H9 (cell line): ENCODE measurements at regions not wholly inside any gene's neighbourhood (a gene's known extent, or its start where the extent isn't known, plus 50 kb on each side); places are given as distances from the start of the nearest gene placed in this dataset.

ENCODE experiments used
- DNase-seq: peaks from one replicate; pipeline ENCODE4 v3.0.0-alpha.2; 2017
- H2AFZ ChIP-seq: one replicate; pipeline ENCODE4 v1.6.1; 2013; ENCODE audit warnings: mild to moderate bottlenecking, low read length, control low read depth, moderate library complexity
- H2AK5ac ChIP-seq: 2 replicates; pipeline ENCODE4 v1.6.1; 2013; ENCODE audit warnings: low read length, control low read depth, mixed read lengths; ENCODE audit not compliant: insufficient read length
- H2BK120ac ChIP-seq: one replicate; pipeline ENCODE4 v1.6.1; 2013; ENCODE audit warnings: low read depth, mild to moderate bottlenecking, low read length, control low read depth, inconsistent platforms; ENCODE audit not compliant: poor library complexity, severe bottlenecking
- H2BK12ac ChIP-seq: 2 replicates; pipeline ENCODE4 v1.6.1; 2013; ENCODE audit warnings: low read length, control low read depth, mixed read lengths, low read depth; ENCODE audit not compliant: insufficient read length
- H2BK15ac ChIP-seq: 2 replicates; pipeline ENCODE4 v1.6.1; 2013; ENCODE audit warnings: low read depth, low read length, control low read depth
- H2BK20ac ChIP-seq: one replicate; pipeline ENCODE4 v1.6.1; 2013; ENCODE audit warnings: low read depth, mild to moderate bottlenecking, low read length, control low read depth, inconsistent platforms; ENCODE audit not compliant: poor library complexity, severe bottlenecking
- H2BK5ac ChIP-seq: 2 replicates; pipeline ENCODE4 v1.6.1; 2013; ENCODE audit warnings: low read length, control low read depth, mixed read lengths; ENCODE audit not compliant: insufficient read length
- H3K14ac ChIP-seq: 2 replicates; pipeline ENCODE4 v1.6.1; 2013; ENCODE audit warnings: low read length, control low read depth; ENCODE audit not compliant: insufficient read depth
- H3K18ac ChIP-seq: 2 replicates; pipeline ENCODE4 v1.6.1; 2013; ENCODE audit warnings: low read depth, mild to moderate bottlenecking, mixed read lengths, low read length, control low read depth; ENCODE audit not compliant: insufficient read length
- H3K23ac ChIP-seq: 2 replicates; pipeline ENCODE4 v1.6.1; 2013; ENCODE audit warnings: low read length, control low read depth, mixed read lengths, low read depth; ENCODE audit not compliant: insufficient read length
- H3K23me2 ChIP-seq: 2 replicates; pipeline ENCODE4 v1.6.1; 2013; ENCODE audit warnings: low read depth, mild to moderate bottlenecking, mixed read lengths, low read length, control low read depth; ENCODE audit not compliant: insufficient read length, poor library complexity, severe bottlenecking
- H3K27ac ChIP-seq: 2 replicates; pipeline ENCODE4 v1.5.1; 2013; ENCODE audit warnings: low read length, control low read depth, mixed read lengths, low read depth; ENCODE audit not compliant: insufficient read length
- H3K27me3 ChIP-seq: 2 replicates; pipeline ENCODE4 v1.6.1; 2013; ENCODE audit warnings: low read length, control low read depth, inconsistent platforms; ENCODE audit not compliant: insufficient read depth
- H3K4ac ChIP-seq: 2 replicates; pipeline ENCODE4 v1.6.1; 2013; ENCODE audit warnings: low read depth, mild to moderate bottlenecking, control low read depth, inconsistent platforms, low read length, moderate library complexity
- H3K4me1 ChIP-seq: 2 replicates; pipeline ENCODE4 v1.6.1; 2013; ENCODE audit warnings: low read length, control low read depth, inconsistent platforms; ENCODE audit not compliant: insufficient read depth
- H3K4me2 ChIP-seq: 2 replicates; pipeline ENCODE4 v1.6.1; 2013; ENCODE audit warnings: low read length, control low read depth, mixed read lengths; ENCODE audit not compliant: insufficient read length, insufficient read depth
- H3K56ac ChIP-seq: 2 replicates; pipeline ENCODE4 v1.6.1; 2013; ENCODE audit warnings: low read depth, mild to moderate bottlenecking, mixed read lengths, low read length, control low read depth; ENCODE audit not compliant: insufficient read length
- H3K79me1 ChIP-seq: 2 replicates; pipeline ENCODE4 v1.6.1; 2013; ENCODE audit warnings: low read depth, mild to moderate bottlenecking, moderate library complexity, low read length, control low read depth, inconsistent platforms; ENCODE audit not compliant: insufficient read depth, poor library complexity, severe bottlenecking
- H3K79me2 ChIP-seq: 2 replicates; pipeline ENCODE4 v1.6.1; 2013; ENCODE audit warnings: low read length, control low read depth, inconsistent platforms; ENCODE audit not compliant: insufficient read depth
- H3K9ac ChIP-seq: 2 replicates; pipeline ENCODE4 v1.6.1; 2013; ENCODE audit warnings: low read length, control low read depth, mixed read lengths; ENCODE audit not compliant: insufficient read length; ENCODE audit errors: extremely low read depth
- H3K9me3 ChIP-seq: one replicate; pipeline ENCODE4 v1.6.1; 2013; ENCODE audit warnings: low read depth, low read length, inconsistent platforms; ENCODE audit not compliant: control insufficient read depth
- H3T11ph ChIP-seq: one replicate; pipeline ENCODE4 v1.6.1; 2013; ENCODE audit warnings: mild to moderate bottlenecking, low read length, control low read depth, inconsistent platforms
- H4K20me1 ChIP-seq: one replicate; pipeline ENCODE4 v1.6.1; 2013; ENCODE audit not compliant: control insufficient read depth, insufficient read length, insufficient read depth
- H4K5ac ChIP-seq: 2 replicates; pipeline ENCODE4 v1.6.1; 2013; ENCODE audit warnings: low read depth, mild to moderate bottlenecking, mixed read lengths, low read length, control low read depth; ENCODE audit not compliant: insufficient read length
- H4K8ac ChIP-seq: replicated peaks from 2 replicates; pipeline ENCODE4 v1.6.1; 2013; ENCODE audit warnings: low read length, control low read depth, mixed read lengths, low read depth; ENCODE audit not compliant: insufficient read length
- H4K91ac ChIP-seq: 2 replicates; pipeline ENCODE4 v1.6.1; 2013; ENCODE audit warnings: low read depth, mild to moderate bottlenecking, moderate library complexity, mixed read lengths, low read length, control low read depth; ENCODE audit not compliant: insufficient read length
- H3K27ac Mint-ChIP-seq, 3 experiments: 2 replicates in 2 of 3; 3 replicates in 1 of 3; pipeline ENCODE4 v1.8.0; 2020 to 2021; ENCODE audit warnings: mixed read lengths in 3 of 3, mild to moderate bottlenecking in 1 of 3, moderate library complexity in 1 of 3
- H3K27me3 Mint-ChIP-seq: 2 replicates; pipeline ENCODE4 v1.8.0; 2021; ENCODE audit warnings: low read depth, mild to moderate bottlenecking, moderate library complexity, mixed read lengths
- H3K36me3 Mint-ChIP-seq, 3 experiments: 2 replicates in 2 of 3; 3 replicates in 1 of 3; pipeline ENCODE4 v1.8.0; 2020 to 2021; ENCODE audit warnings: low read depth in 3 of 3, mixed read lengths in 3 of 3; ENCODE audit not compliant: insufficient read depth in 1 of 3
- H3K4me1 Mint-ChIP-seq, 2 experiments: 2 replicates each; pipeline ENCODE4 v1.8.0; 2020; ENCODE audit warnings: mixed read lengths in 2 of 2
- H3K4me3 Mint-ChIP-seq, 2 experiments: 2 replicates in 1 of 2; 3 replicates in 1 of 2; pipeline ENCODE4 v1.8.0; 2020 to 2021; ENCODE audit warnings: mild to moderate bottlenecking in 2 of 2, mixed read lengths in 2 of 2, moderate library complexity in 1 of 2
- H3K9me3 Mint-ChIP-seq, 2 experiments: 2 replicates in 1 of 2; 3 replicates in 1 of 2; pipeline ENCODE4 v1.8.0; 2020; ENCODE audit warnings: mild to moderate bottlenecking in 2 of 2, mixed read lengths in 2 of 2, moderate library complexity in 1 of 2
- CTCF ChIP-seq: fragments of 200-600 bp; sonication (generic); conservative IDR thresholded peaks from 3 replicates; pipeline ENCODE4 v1.8.0; 2021; ENCODE audit warnings: antibody characterized with exemption, mild to moderate bottlenecking
- WGBS: extraction: QIAGEN DNeasy Blood & Tissue Kit; methylation state at CpG from one replicate; pipeline ENCODE4 v1.1.7; 2013; ENCODE audit warnings: missing lambda C conversion rate, low lambda C conversion rate, mixed read lengths; ENCODE audit not compliant: insufficient read length; ENCODE audit errors: extremely low coverage; 5-methylcytosine and 5-hydroxymethylcytosine counted together

- H3K27ac ChIP-seq = no peak overlapping the region
Measured at GRCh38 chr22:49503321-49503720, 324.4 kb downstream of the BRD1 start.

More at GRCh38 chr22:49503321-49503720, 324.4 kb downstream of the BRD1 start:
- no peak overlapping the region for H3K4ac ChIP-seq
- no peak overlapping the region for H4K5ac ChIP-seq
- H3K79me1 ChIP-seq = no peaks in the 10 kb centered on the region
- DNase-seq = no peak
- no peaks in the 10 kb centered on the region for H4K20me1 ChIP-seq
- H3K23me2 ChIP-seq = no peaks in the 10 kb centered on the region
- H3K27me3 ChIP-seq = no peaks in the 10 kb centered on the region
- WGBS = no CpG with 5 or more reads among the region's 1 CpG
- no peaks in the 10 kb centered on the region for H3K4me1 ChIP-seq
- H3K4me2 ChIP-seq = no peak overlapping the region
- peaks cover 0 to 5% of the 10 kb centered on the region in 2 experiments; a peak in 2 of 4 replicates for H3K4me1 Mint-ChIP-seq
- H3K4me3 Mint-ChIP-seq = no peak overlapping the region
- no peak overlapping the region for H4K91ac ChIP-seq
- H3K18ac ChIP-seq = no peak overlapping the region
- H4K8ac ChIP-seq = no peak overlapping the region
- H2BK5ac ChIP-seq = no peak overlapping the region
- no peak overlapping the region for H3K9ac ChIP-seq
- H3T11ph ChIP-seq = no peak overlapping the region
- no peak overlapping the region for H3K14ac ChIP-seq
- TF ChIP-seq CTCF = no peak
- peaks cover 7% of the 10 kb centered on the region for H3K27me3 Mint-ChIP-seq
- no peak overlapping the region for H2BK120ac ChIP-seq
- H3K9me3 ChIP-seq = no peaks in the 10 kb centered on the region
- no peak overlapping the region for H3K23ac ChIP-seq
- H3K56ac ChIP-seq = no peak overlapping the region
- H3K79me2 ChIP-seq = no peaks in the 10 kb centered on the region
- no peak overlapping the region for H2BK15ac ChIP-seq
- H2AFZ ChIP-seq = no peak overlapping the region
- no peak overlapping the region for H3K27ac Mint-ChIP-seq
- no peak overlapping the region for H2BK12ac ChIP-seq
- H2BK20ac ChIP-seq = no peak overlapping the region
- H2AK5ac ChIP-seq = no peak overlapping the region
- no peaks in the 10 kb centered on the region; a peak in 1 of 5 replicates for H3K9me3 Mint-ChIP-seq
- H3K36me3 Mint-ChIP-seq = no peaks in the 10 kb centered on the region
